HG03280 (cell line): ENCODE measurements at regions not wholly inside any gene's neighbourhood (a gene's known extent, or its start where the extent isn't known, plus 50 kb on each side); places are given as distances from the start of the nearest gene placed in this dataset.
"Not testable (repeated sequence)": the region's sequence is repeated elsewhere in the genome, so short reads cannot be mapped to it uniquely, and the experiment has no call there.

Experiments
- ATAC-seq: cut with Tn5 transposase; IDR thresholded peaks from one replicate; pipeline ENCODE4 v1.9.1; 2021; ENCODE audit warnings: mild to moderate bottlenecking, moderate library complexity; ENCODE audit not compliant: unreplicated experiment

GRCh38 chr11:28951191-28951590 is 843.0 kb downstream of the METTL15 start:
- ATAC-seq = no peak

GRCh38 chr11:28939381-28939780 is 831.2 kb downstream of the METTL15 start:
- ATAC-seq = no peak

- ATAC-seq = no peak
Measured at GRCh38 chr11:28938091-28938490, 829.9 kb downstream of the METTL15 start.

GRCh38 chr11:28932940-28933339 is 824.8 kb downstream of the METTL15 start:
- no peak for ATAC-seq

DNA sequence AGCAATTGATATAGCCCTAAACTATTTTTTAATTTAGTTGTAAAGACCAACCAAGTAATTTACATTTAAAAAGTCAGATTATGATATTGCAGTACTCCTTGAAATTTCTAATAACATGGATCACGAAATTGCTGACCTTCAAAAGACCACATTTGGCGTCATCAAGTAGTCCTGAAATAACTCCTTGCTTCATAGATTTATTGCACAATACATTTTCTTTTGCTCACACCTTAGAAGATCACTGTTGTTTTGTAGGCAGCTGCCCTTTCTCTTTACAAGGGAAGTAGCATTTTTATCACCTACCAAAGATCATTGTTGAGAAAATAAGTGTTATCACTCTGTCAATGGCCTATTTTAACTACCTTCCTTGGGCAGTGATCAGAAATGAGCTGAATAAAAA is 815.8 kb downstream of the METTL15 start:
- no peak for ATAC-seq

GRCh38 chr11:28922386-28922981 is 814.3 kb downstream of the METTL15 start:
- no peak for ATAC-seq

DNA sequence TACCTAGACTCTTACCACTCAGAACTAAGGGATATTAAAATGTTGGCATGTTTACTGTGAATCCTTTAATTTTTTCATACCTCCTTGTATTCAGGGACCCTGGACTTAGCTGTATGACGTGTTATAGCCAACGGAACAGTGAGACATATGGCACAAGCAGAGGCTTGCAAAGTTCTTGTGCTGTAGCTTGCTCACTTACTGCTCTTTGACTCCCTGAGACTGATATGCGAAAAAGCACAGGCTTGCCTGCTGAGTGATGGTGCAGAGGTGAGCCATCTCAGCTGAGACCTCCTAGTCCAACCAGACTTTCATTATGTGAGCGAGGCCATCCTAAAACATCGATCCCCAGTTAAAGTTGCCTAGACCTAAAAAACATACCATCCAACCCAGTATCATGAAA is 811.0 kb downstream of the METTL15 start:
- ATAC-seq = no peak

DNA sequence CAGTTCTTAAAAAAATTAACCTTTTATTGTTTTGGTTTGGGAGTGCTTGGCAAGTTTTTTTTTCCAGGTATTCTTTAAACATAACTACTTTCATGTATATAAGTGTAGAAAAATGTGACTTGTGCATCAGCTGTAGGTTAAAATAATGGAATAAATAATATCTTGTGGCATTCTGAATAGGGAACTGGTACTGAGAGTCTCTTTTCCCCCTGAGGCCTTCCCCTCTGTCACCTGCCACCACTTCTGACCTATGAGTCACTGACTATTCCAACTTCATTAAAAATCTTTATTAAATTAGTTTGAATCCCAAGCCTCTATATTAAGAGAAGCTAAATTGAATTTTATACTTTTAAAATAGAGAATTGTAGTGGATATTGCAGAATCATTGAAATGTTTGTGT is 805.7 kb downstream of the METTL15 start:
- ATAC-seq = no peak

DNA sequence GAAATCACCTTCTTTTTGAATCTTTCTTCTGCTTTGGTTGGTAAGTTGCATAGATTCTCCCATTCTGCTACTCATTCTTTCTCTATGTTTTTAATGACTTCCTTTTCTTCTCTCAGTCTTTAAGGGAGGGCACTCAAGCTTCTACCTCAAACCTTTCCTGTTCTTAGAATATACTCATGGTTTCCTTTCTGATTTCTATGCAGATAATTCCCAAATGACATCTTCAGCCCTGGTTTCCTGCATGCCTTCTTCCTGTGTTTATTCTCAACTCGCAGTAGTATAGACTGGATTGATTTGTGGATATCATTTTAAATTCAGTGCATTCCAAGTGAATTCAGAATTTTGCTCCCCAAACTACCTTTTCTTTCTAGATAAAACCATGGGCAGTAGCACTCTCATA is 803.6 kb downstream of the METTL15 start:
- no peak for ATAC-seq

GRCh38 chr11:28910926-28911325 is 802.7 kb downstream of the METTL15 start:
- ATAC-seq = no peak

GRCh38 chr11:28903716-28904115 is 795.5 kb downstream of the METTL15 start:
- no peak for ATAC-seq

- ATAC-seq = no peak
Measured at GRCh38 chr11:28900427-28900826, 792.2 kb downstream of the METTL15 start.

DNA sequence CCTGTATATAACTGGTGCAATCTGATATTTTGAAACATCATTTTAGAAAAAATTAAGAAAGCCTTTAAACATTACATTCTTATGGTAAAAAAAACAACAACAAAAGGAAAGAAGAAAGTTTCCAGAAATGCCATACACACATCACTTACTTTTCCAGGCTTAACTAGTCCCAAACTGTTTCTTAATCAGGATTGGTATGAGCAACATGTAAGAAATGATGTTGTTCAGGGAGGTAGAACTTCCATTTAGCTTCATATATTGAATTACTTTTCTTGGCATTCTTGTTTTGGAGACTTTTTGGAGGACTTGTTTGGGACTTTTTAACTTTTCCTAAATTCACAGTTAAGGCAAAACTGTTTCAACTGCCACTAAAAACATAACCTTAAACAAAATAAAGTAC is 791.5 kb downstream of the METTL15 start:
- no peak for ATAC-seq

DNA sequence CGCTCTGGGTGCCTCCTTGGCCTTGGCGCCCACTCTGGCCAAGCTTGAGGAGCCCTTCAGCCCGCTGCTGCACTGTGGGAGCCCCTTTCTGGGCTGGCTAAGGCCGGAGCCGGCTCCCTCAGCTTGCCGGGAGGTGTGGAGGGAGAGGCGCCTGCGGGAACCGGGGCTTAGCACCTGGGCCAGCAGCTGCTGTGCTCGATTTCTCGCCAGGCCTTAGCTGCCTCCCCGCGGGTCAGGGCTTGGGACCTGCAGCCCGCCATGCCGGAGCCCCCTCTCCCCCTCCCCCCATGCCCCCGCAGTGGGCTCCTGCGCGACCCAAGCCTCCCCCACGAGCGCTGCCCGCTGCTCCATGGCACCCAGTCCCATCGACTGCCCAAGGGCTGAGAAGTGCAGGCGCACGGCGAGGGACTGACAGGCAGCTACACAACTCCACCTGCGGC is 782.4 kb downstream of the METTL15 start:
- not testable (repeated sequence) for ATAC-seq

DNA sequence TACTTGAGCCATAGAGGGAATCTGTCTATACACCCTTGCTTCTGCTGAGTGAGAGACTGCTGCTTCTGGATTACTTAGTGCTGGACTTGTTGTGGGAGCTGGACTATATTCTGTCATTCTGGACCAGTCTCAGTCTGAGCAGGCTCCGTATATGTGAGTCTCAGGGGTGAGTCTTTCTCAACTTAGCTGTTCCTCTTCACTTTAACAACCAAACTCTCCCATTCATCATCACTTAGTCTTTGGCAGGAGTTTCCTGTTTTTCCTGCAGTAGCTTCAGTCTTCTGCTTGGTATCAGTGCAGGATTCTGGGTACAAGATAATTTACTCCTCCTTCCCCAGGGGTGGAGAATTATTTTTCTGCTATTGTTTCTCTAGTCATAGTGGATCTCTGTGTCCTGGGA is 779.5 kb downstream of the METTL15 start:
- ATAC-seq = no peak

GRCh38 chr11:28879869-28880268 is 771.7 kb downstream of the METTL15 start:
- no peak for ATAC-seq

GRCh38 chr11:28878025-28878424 is 769.8 kb downstream of the METTL15 start:
- ATAC-seq = no peak

DNA sequence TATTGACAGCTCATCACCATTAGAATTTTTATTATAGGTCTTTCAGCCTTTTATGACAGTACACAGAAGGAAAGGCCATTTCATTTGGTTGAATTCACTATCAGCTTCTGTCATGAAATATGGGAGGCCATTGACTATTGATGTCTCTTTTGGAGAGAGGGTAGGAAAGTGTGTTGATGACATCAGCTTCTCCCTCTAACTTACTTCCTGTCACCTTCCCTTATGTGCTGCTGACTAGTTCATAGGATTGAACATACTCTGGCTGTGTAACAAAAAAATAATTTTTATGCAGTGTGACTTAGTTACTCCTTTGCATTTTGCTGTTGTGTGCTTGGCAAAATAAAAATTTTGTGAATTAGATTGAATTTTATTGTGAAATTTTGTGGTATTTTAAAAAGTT is 769.2 kb downstream of the METTL15 start:
- no peak for ATAC-seq

- ATAC-seq = no peak
Measured at GRCh38 chr11:28874706-28875105, 766.5 kb downstream of the METTL15 start.

- no peak for ATAC-seq
Measured at GRCh38 chr11:28871090-28871489, 762.9 kb downstream of the METTL15 start.

DNA sequence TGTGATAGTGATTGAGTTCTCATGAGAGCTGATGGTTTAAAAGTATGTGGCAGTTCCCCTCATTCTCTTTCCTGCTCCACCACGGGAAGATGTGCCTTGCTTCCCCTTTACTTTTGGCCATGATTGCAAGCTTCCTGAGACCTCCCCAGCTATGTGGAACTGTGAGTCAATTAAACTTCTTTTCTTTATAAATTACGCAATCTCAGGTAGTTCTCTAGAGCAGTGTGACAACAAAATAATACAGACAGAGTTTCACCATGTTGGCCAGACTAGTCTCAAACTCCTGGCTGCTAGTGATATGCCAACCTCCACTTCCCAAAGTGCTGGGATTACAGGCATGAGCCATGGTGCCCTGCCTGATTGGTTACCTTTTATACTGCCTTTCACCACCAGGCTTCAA is 755.2 kb downstream of the METTL15 start:
- ATAC-seq = no peak

GRCh38 chr11:28860893-28861292 is 752.7 kb downstream of the METTL15 start:
- no peak for ATAC-seq

DNA sequence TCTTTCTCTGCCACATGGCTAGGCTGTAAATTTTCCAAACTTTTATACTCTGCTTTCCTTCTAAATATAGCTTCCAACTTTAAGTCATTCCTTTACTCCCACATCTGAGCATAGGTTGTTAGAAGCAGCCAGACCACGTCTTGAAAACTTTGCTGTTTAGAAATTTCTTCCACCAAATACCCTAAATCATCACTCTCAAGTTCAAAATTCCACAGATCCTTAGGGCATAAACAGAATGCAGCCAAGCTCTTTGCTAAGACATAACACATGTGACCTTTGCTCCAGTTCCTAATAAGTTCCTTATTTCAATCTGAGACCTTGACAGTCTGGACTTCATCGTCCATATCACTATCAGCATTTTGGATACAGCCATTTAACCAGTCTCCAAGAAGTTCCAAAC is 749.9 kb downstream of the METTL15 start:
- ATAC-seq = no peak
